Peyer's patch (tissue), 4 donors: ENCODE measurements at regions not wholly inside any gene's neighbourhood (a gene's known extent, or its start where the extent isn't known, plus 50 kb on each side); places are given as distances from the start of the nearest gene placed in this dataset.

Experiments
- DNase-seq, 3 donors: peaks; one replicate each; pipeline ENCODE4 v3.0.0-alpha.2; 2017 to 2019
- H3K27ac ChIP-seq, 4 donors: fragments of 200-600 bp; sonication (generic); one replicate each; pipeline ENCODE4 v1.5.1; 2016 to 2019
- H3K27me3 ChIP-seq, 2 donors: fragments of 200-600 bp; sonication (generic); one replicate each; pipeline ENCODE4 v1.5.1; 2019
- H3K36me3 ChIP-seq, 3 donors: fragments of 200-600 bp; sonication (generic); one replicate each; pipeline ENCODE4 v1.5.1; 2016 to 2019
- H3K4me1 ChIP-seq, 4 donors: fragments of 200-600 bp; sonication (generic); one replicate each; pipeline ENCODE4 v1.5.1; 2016 to 2019
- H3K4me3 ChIP-seq, 4 donors: fragments of 200-600 bp; sonication (generic); 1 replicate in 3 of 4; 2 replicates in 1 of 4; pipeline ENCODE4 v1.5.1; 2016 to 2019; ENCODE audit warnings: mild to moderate bottlenecking in 1 of 4
- H3K9me3 ChIP-seq, 4 donors: fragments of 200-600 bp; sonication (generic); one replicate each; pipeline ENCODE4 v1.5.1; 2016 to 2019; ENCODE audit warnings: mild to moderate bottlenecking in 1 of 4
- POLR2A ChIP-seq, 2 donors: fragments of 450-650 bp; IDR thresholded peaks; one replicate each; pipeline ENCODE4 v1.5.1; 2017; ENCODE audit warnings: antibody characterized with exemption in 2 of 2, mild to moderate bottlenecking in 2 of 2, moderate library complexity in 2 of 2
- TF ChIP-seq, protein P1 (sequence below), 6 experiments: fragments of 450-650 bp in 4 of 6; fragments of 200-600 bp in 2 of 6; sonication (generic) in 1 of 6; IDR thresholded peaks; one replicate each; pipeline ENCODE4 v1.5.1; 2017 to 2019; ENCODE audit warnings: antibody characterized with exemption in 6 of 6, mild to moderate bottlenecking in 3 of 6, moderate library complexity in 1 of 6

DNA sequence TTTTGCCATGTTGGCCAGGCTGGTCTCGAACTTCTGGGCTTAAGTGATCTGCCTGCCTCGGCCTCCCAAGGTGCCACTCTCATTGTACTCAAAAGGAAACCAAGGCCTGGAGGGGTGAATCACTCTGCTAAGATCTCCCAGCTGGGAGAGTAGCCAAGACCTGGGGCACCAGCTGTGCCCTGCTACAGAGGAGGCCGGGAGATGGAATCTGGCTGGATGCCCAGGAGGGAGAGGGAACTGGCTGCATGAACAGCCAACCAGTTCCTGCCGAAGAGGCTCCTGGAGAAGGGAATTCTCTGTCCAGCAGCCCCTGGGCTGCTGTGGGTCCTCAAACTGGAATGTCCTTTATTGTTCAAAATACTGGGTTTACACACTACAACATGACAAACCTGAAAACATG, 238.7 kb upstream of the CIBAR2 start:
- no peak overlapping the region for H3K4me3 ChIP-seq
- peaks cover 0 to 38% (median 0%) of the 10 kb centered on the region in 4 donors for H3K4me1 ChIP-seq
- H3K9me3 ChIP-seq, result no peaks in the 10 kb centered on the region
- no peak overlapping the region for H3K27ac ChIP-seq
- DNase-seq, result peak; percentile 22 to 89 (median 87)
- TF ChIP-seq, protein P1, sequence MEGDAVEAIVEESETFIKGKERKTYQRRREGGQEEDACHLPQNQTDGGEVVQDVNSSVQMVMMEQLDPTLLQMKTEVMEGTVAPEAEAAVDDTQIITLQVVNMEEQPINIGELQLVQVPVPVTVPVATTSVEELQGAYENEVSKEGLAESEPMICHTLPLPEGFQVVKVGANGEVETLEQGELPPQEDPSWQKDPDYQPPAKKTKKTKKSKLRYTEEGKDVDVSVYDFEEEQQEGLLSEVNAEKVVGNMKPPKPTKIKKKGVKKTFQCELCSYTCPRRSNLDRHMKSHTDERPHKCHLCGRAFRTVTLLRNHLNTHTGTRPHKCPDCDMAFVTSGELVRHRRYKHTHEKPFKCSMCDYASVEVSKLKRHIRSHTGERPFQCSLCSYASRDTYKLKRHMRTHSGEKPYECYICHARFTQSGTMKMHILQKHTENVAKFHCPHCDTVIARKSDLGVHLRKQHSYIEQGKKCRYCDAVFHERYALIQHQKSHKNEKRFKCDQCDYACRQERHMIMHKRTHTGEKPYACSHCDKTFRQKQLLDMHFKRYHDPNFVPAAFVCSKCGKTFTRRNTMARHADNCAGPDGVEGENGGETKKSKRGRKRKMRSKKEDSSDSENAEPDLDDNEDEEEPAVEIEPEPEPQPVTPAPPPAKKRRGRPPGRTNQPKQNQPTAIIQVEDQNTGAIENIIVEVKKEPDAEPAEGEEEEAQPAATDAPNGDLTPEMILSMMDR (IDR thresholded peaks at IDR 0.05), result no peak
- no peak for TF ChIP-seq POLR2A (IDR thresholded peaks at IDR 0.05)
- no peaks in the 10 kb centered on the region for H3K36me3 ChIP-seq
- H3K27me3 ChIP-seq, result no peaks in the 10 kb centered on the region

DNA sequence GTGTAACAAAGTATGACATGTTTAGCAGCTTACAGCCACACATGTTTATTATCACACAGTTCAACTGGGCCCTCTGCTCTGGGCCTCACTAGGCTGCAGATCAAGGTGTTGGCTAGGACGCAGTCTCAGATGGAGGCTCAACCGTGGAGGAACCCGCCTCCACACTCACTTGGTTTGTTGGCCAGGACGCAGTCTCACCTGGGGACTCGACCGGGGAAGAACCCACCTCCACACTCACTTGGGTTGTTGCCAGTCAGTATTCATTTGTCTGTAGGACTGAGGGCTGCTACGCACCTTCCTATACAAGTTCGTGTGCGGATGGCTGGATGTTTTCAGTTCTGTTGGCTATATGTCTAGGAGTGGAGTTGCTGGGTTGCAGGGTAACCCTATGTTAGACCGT, 240.7 kb upstream of the CIBAR2 start:
- H3K4me3 ChIP-seq, result no peak overlapping the region
- no peak overlapping the region for H3K27ac ChIP-seq
- H3K4me1 ChIP-seq, result peaks cover 0 to 38% (median 0%) of the 10 kb centered on the region in 4 donors
- H3K27me3 ChIP-seq, result no peaks in the 10 kb centered on the region
- no peaks in the 10 kb centered on the region for H3K36me3 ChIP-seq
- H3K9me3 ChIP-seq, result no peaks in the 10 kb centered on the region
- TF ChIP-seq, protein P1 (IDR thresholded peaks at IDR 0.05), result no peak
- TF ChIP-seq POLR2A (IDR thresholded peaks at IDR 0.05), result no peak
- no peak for DNase-seq

DNA sequence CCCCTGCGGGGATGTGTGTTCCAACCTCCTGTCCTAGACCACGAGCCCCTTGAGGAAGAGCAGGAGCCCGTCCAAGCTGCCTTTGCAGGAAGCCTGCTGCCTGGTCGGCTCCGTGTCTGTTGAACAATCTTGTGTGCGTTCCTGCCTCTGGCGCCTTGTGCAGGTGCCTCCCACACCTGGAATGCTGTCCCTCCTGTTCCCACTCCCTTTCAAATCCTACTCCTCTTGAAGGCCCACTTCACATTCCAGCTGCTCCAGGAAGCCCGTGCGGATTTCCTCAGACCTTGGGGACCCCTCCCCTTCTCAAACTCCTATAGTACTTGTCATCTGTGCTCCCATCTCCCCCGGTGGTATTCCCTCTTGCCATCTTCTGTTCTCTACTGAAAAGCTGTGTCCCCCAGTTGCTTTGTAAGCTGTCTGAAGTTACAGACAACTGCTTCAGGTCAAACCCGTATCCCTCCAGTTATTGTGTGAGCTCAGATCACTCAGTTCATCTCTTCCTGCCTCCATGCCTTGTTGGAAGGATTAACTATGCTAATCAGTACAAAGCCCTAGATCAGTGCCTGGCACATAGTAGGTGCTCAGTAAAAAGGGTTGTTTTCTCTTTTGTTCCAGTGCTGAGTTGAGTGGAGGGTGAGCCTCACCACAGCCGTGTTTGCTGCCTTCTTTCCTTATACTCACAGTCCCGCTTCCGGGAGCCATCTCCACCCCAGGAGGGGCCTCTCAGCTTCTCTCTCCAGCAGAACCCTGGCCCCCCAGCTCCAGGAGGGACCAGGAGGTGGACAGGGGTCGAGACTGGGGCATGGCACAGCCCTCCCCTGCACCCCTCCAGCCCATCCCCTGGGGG, 241.8 kb upstream of the CIBAR2 start:
- Histone ChIP-seq H3K36me3 (no peaks in the 10 kb centered on the region), H3K27me3 (no peaks in the 10 kb centered on the region), H3K9me3 (no peaks in the 10 kb centered on the region), H3K4me1 (peaks cover 0 to 41% (median 0%) of the 10 kb centered on the region in 4 donors), H3K4me3 (no peak overlapping the region), H3K27ac (no peak overlapping the region)
- TF ChIP-seq POLR2A (IDR thresholded peaks at IDR 0.05), result no peak
- TF ChIP-seq, protein P1 (IDR thresholded peaks at IDR 0.05), result no peak
- DNase-seq, result no peak

DNA sequence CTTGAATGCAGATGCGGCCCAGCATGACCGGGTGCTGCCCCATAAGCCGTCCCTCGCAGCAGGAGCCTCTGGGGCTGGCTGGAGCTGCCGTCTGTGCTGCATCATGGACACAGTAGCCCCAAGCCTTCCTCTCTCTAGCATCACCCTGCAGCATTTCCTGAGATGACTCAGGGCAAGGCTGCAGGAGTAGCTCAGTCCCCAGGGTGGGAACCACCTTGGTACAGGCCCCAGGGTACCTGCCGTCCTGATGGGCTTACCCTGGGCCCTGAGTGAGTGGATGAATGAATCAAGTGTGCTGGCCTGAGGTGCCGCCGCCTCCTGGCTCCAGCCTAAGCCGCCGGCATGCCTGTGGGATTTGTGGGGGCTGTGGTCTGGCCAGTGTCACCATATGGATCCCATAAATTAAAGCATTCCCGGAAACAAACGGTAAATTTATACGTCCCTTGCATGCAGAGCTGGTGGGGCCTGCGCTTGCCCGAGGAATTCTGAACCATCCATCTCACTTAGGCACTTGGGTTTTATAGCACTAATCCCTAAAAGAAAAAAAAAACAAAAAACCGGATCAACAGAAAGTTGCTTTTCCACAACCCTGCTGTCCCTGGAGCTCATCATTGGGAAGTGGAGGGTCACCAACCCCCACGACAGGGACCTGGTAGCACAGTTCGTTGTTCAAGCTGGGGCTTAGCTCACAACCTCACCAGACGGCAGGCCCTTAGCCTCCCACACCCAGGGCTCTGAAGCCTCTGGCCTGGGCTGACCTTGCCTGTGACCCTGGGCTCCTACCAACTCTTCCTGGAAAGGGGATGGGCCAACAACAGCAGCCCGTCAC, 242.6 kb upstream of the CIBAR2 start:
- Histone ChIP-seq H3K4me3 (no peak overlapping the region), H3K9me3 (no peaks in the 10 kb centered on the region), H3K4me1 (peaks cover 0 to 42% (median 0%) of the 10 kb centered on the region in 4 donors), H3K36me3 (no peaks in the 10 kb centered on the region), H3K27me3 (no peaks in the 10 kb centered on the region), H3K27ac (no peak overlapping the region)
- no peak for DNase-seq
- TF ChIP-seq, protein P1 (IDR thresholded peaks at IDR 0.05), result no peak
- no peak for TF ChIP-seq POLR2A (IDR thresholded peaks at IDR 0.05)

DNA sequence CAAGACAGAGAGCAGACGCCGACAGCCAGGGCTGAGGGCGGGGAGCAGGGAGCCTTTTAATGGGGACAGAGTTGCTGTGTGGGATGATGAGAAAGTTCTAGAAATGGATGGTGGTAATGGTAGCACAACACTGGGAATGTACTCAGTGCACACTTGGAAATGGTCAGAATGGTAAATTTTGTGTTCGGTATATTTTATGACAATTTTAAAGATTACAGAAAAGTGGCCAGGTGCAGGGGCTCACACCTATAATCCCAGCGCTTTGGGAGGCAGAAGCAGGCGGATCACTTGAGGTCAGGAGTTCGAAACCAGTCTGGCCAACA, 243.2 kb upstream of the CIBAR2 start:
- Histone ChIP-seq H3K36me3 (no peaks in the 10 kb centered on the region), H3K27me3 (no peaks in the 10 kb centered on the region), H3K27ac (no peak overlapping the region), H3K4me3 (no peak overlapping the region), H3K4me1 (peaks cover 0 to 42% (median 0%) of the 10 kb centered on the region in 4 donors), H3K9me3 (no peaks in the 10 kb centered on the region)
- no peak for DNase-seq
- no peak for TF ChIP-seq POLR2A (IDR thresholded peaks at IDR 0.05)
- TF ChIP-seq, protein P1 (IDR thresholded peaks at IDR 0.05), result no peak
